T-helper 1 cell treated with Interleukin-12 subunit alpha and Interleukin-12 subunit beta and Interleukin-4 antibody, amounts not matched to agents 30 ng/mL and 1 ng/mL, for 36 hours (primary cell): ENCODE measurements at regions not wholly inside any gene's neighbourhood (a gene's known extent, or its start where the extent isn't known, plus 50 kb on each side); places are given as distances from the start of the nearest gene placed in this dataset.
"Not testable (repeated sequence)": the region's sequence is repeated elsewhere in the genome, so short reads cannot be mapped to it uniquely, and the experiment has no call there.

Source experiments
- intact Hi-C: fragments of 100-400 bp; cut with micrococcal nuclease; formaldehyde crosslinking; loops from one replicate; pipeline ENCODE4 v1.15.1; 2024

- intact Hi-C loops = loop anchor here (5.0 kb wide), 2 partner anchors 581 to 936 kb away; partner anchors contain the start of genes CARD19, FAM120A and FAM120AOS
These were observed 50.9 kb upstream of the PTPDC1 start for GRCh38 chr9:94033383-94033782.

GRCh38 chr9:94031946-94032345, 52.3 kb upstream of the PTPDC1 start:
- intact Hi-C loops = loop anchor here (5.0 kb wide), 2 partner anchors 580 to 935 kb away; partner anchors contain the start of genes CARD19, FAM120A and FAM120AOS

- intact Hi-C loops = loop anchor here (5.0 kb wide), 2 partner anchors 579 to 934 kb away; partner anchors contain the start of genes CARD19, FAM120A and FAM120AOS
These were observed 52.9 kb upstream of the PTPDC1 start for GRCh38 chr9:94031380-94031779.

GRCh38 chr9:94030318-94031179, 53.7 kb upstream of the PTPDC1 start:
- intact Hi-C loops = loop anchor here (1.0 to 5.0 kb wide), 5 partner anchors 68 to 933 kb away; partner anchors contain the start of genes CARD19, FAM120A, FAM120AOS and ZNF169

GRCh38 chr9:94029932-94030317, 54.3 kb upstream of the PTPDC1 start:
- intact Hi-C loops = loop anchor here (1.0 to 5.0 kb wide), 5 partner anchors 68 to 933 kb away; partner anchors contain the start of genes CARD19, FAM120A, FAM120AOS and ZNF169

- intact Hi-C loops = no loop called here
These were observed 57.4 kb upstream of the PTPDC1 start for GRCh38 chr9:94026816-94027215.

GRCh38 chr9:94022476-94022875, 61.8 kb upstream of the PTPDC1 start:
- intact Hi-C loops = not testable (repeated sequence)

GRCh38 chr9:94020836-94021235, 63.4 kb upstream of the PTPDC1 start:
- intact Hi-C loops = not testable (repeated sequence)

- intact Hi-C loops = no loop called here
These were observed 63.5 kb upstream of the BARX1 start for GRCh38 chr9:94018628-94019027.

- intact Hi-C loops = no loop called here
These were observed 62.9 kb upstream of the BARX1 start for GRCh38 chr9:94017939-94018531.

- intact Hi-C loops = no loop called here
These were observed 61.6 kb upstream of the BARX1 start for GRCh38 chr9:94016744-94017143.

GRCh38 chr9:94014920-94015319, 59.8 kb upstream of the BARX1 start:
- intact Hi-C loops = loop anchor here (1.0 kb wide), 1 partner anchor 198 kb away; no protein-coding TSS in a partner anchor

- intact Hi-C loops = loop anchor here (1.0 kb wide), 1 partner anchor 199 kb away; no protein-coding TSS in a partner anchor
These were observed 59.0 kb upstream of the BARX1 start for GRCh38 chr9:94014066-94014654.

- intact Hi-C loops = no loop called here
These were observed 55.9 kb upstream of the BARX1 start for GRCh38 chr9:94010980-94011533.

- intact Hi-C loops = no loop called here
These were observed 50.2 kb upstream of the BARX1 start for GRCh38 chr9:94005272-94005901.
